ENCODE measurements at regions not wholly inside any gene's neighbourhood (a gene's known extent, or its start where the extent isn't known, plus 50 kb on each side); places are given as distances from the start of the nearest gene placed in this dataset.

- no peaks in the 10 kb centered on the region for H3K4me1 Mint-ChIP-seq
- POLR2A ChIA-PET: no interaction called here
- no peaks in the 10 kb centered on the region for H3K27me3 Mint-ChIP-seq
- Histone ChIP-seq H3K36me3 (replicated peaks in 1 of 2; ENCODE audit: control extremely low read depth in 1 of 2, control insufficient read depth in 1 of 2, extremely low read depth in 1 of 2, insufficient read depth in 2 of 2, low read length in 1 of 2) (no peaks in the 10 kb centered on the region), H3K4me3 (ENCODE audit: control extremely low read depth in 1 of 5, extremely low read depth in 1 of 5, insufficient read depth in 1 of 5, low read depth in 2 of 5, low read length in 4 of 5) (no peak overlapping the region), H3K9me3 (ENCODE audit: control extremely low read depth in 1 of 3, control insufficient read depth in 2 of 3, insufficient read depth in 1 of 3, low read length in 2 of 3) (peaks cover 0 to 3% (median 0%) of the 10 kb centered on the region in 3 donors), H3K4me1 (ENCODE audit: control insufficient read depth in 2 of 2, insufficient read depth in 2 of 2, low read length in 2 of 2) (no peaks in the 10 kb centered on the region), H4K20me1 (ENCODE audit: control insufficient read depth, insufficient read depth, low read length, poor library complexity, severe bottlenecking) (no peaks in the 10 kb centered on the region), H2AFZ (ENCODE audit: insufficient read depth, low read depth, low read length, poor library complexity, severe bottlenecking) (no peak overlapping the region), H3K27ac (ENCODE audit: low read length in 2 of 2) (no peak overlapping the region), H3K4me2 (replicated peaks; ENCODE audit: low read depth, low read length, poor library complexity, severe bottlenecking) (no peak overlapping the region), H3K9ac (ENCODE audit: low read length) (no peak overlapping the region), H3K27me3 (replicated peaks in 1 of 4; ENCODE audit: control extremely low read depth in 1 of 4, control insufficient read depth in 3 of 4, insufficient read depth in 4 of 4, low read length in 3 of 4) (no peaks in the 10 kb centered on the region), H3K79me2 (ENCODE audit: control insufficient read depth, insufficient read depth, low read length) (no peaks in the 10 kb centered on the region)
- H3K4me3 Mint-ChIP-seq: no peak overlapping the region
- no peak overlapping the region for H3K27ac Mint-ChIP-seq
- ATAC-seq (ENCODE audit: low read depth) (no peak), DNase-seq (no peak)
- TF ChIP-seq CTCF (IDR thresholded peaks at IDR 0.05): no peak
- no peak for TF ChIP-seq EZH2 (IDR thresholded peaks at IDR 0.05; ENCODE audit: borderline replicate concordance, insufficient read depth, low read depth, low read length, poor library complexity, severe bottlenecking)
- CTCF ChIA-PET: no interaction called here
- intact Hi-C loops (cut with micrococcal nuclease): no loop called here
- H3K9me3 Mint-ChIP-seq (ENCODE audit: insufficient read depth): peaks cover 3% of the 10 kb centered on the region
These were observed 586.5 kb upstream of the NRG3 start for GRCh38 chr10:81288544-81288943.

- Mint-ChIP-seq H3K27me3 (no peaks in the 10 kb centered on the region), H3K4me3 (no peak overlapping the region), H3K9me3 (ENCODE audit: insufficient read depth) (peaks cover 2% of the 10 kb centered on the region), H3K27ac (no peak overlapping the region), H3K4me1 (no peaks in the 10 kb centered on the region)
- intact Hi-C loops (cut with micrococcal nuclease): no loop called here
- Histone ChIP-seq H3K36me3 (replicated peaks in 1 of 2; ENCODE audit: control extremely low read depth in 1 of 2, control insufficient read depth in 1 of 2, extremely low read depth in 1 of 2, insufficient read depth in 2 of 2, low read length in 1 of 2) (no peaks in the 10 kb centered on the region), H4K20me1 (ENCODE audit: control insufficient read depth, insufficient read depth, low read length, poor library complexity, severe bottlenecking) (no peaks in the 10 kb centered on the region), H3K79me2 (ENCODE audit: control insufficient read depth, insufficient read depth, low read length) (no peaks in the 10 kb centered on the region), H3K9ac (ENCODE audit: low read length) (no peak overlapping the region), H3K9me3 (ENCODE audit: control extremely low read depth in 1 of 3, control insufficient read depth in 2 of 3, insufficient read depth in 1 of 3, low read length in 2 of 3) (no peaks in the 10 kb centered on the region), H3K4me2 (replicated peaks; ENCODE audit: low read depth, low read length, poor library complexity, severe bottlenecking) (no peak overlapping the region), H3K4me1 (ENCODE audit: control insufficient read depth in 2 of 2, insufficient read depth in 2 of 2, low read length in 2 of 2) (no peaks in the 10 kb centered on the region), H3K27ac (ENCODE audit: low read length in 2 of 2) (no peak overlapping the region), H3K27me3 (replicated peaks in 1 of 4; ENCODE audit: control extremely low read depth in 1 of 4, control insufficient read depth in 3 of 4, insufficient read depth in 4 of 4, low read length in 3 of 4) (no peaks in the 10 kb centered on the region), H2AFZ (ENCODE audit: insufficient read depth, low read depth, low read length, poor library complexity, severe bottlenecking) (no peak overlapping the region), H3K4me3 (ENCODE audit: control extremely low read depth in 1 of 5, extremely low read depth in 1 of 5, insufficient read depth in 1 of 5, low read depth in 2 of 5, low read length in 4 of 5) (no peak overlapping the region)
- DNase-seq (no peak), ATAC-seq (ENCODE audit: low read depth) (no peak)
- ChIA-PET POLR2A (no interaction called here), CTCF (no interaction called here)
- WGBS (ENCODE audit: insufficient coverage): no CpG with 5 or more reads among the region's 4 CpGs
- TF ChIP-seq CTCF (IDR thresholded peaks at IDR 0.05): no peak
- TF ChIP-seq EZH2 (IDR thresholded peaks at IDR 0.05; ENCODE audit: borderline replicate concordance, insufficient read depth, low read depth, low read length, poor library complexity, severe bottlenecking): no peak
These were observed 577.7 kb upstream of the NRG3 start for GRCh38 chr10:81297292-81297691.

Data from B cell (primary cell).